CD14-positive monocyte (primary cell): ENCODE measurements at regions not wholly inside any gene's neighbourhood (a gene's known extent, or its start where the extent isn't known, plus 50 kb on each side); places are given as distances from the start of the nearest gene placed in this dataset.

Experiments used
- DNase-seq, 3 donors: peaks; one replicate each; pipeline ENCODE4 v3.0.0-alpha.2; 2011 to 2022
- H2AFZ ChIP-seq: 2 replicates; pipeline ENCODE4 v1.6.0; 2012; ENCODE audit warnings: mild to moderate bottlenecking, low read depth, low read length, inconsistent platforms; ENCODE audit not compliant: insufficient read depth, poor library complexity, severe bottlenecking
- H3K27ac ChIP-seq, 2 donors: 1 replicate in 1 of 2; 2 replicates in 1 of 2; pipeline ENCODE4 v1.5.1; 2012 to 2013; ENCODE audit warnings: low read length in 2 of 2, control low read depth in 1 of 2, inconsistent platforms in 1 of 2, low read depth in 1 of 2, mild to moderate bottlenecking in 1 of 2
- H3K27me3 ChIP-seq, 2 donors: one replicate each; pipeline versions ENCODE4 v1.6.0 to v1.6.1; 2011 to 2013; ENCODE audit warnings: low read length in 2 of 2; ENCODE audit not compliant: control insufficient read depth in 2 of 2, insufficient read depth in 2 of 2
- H3K36me3 ChIP-seq, 2 donors: replicated peaks in 1 of 2; 1 replicate in 1 of 2; 2 replicates in 1 of 2; pipeline versions ENCODE4 v1.5.1 to v1.6.1; 2012 to 2013; ENCODE audit warnings: low read length in 2 of 2, control low read depth in 1 of 2, inconsistent platforms in 1 of 2, mild to moderate bottlenecking in 1 of 2; ENCODE audit not compliant: insufficient read depth in 2 of 2, control insufficient read depth in 1 of 2
- H3K4me1 ChIP-seq, 2 donors: 1 replicate in 1 of 2; 2 replicates in 1 of 2; pipeline versions ENCODE4 v1.5.1 to v1.6.1; 2012 to 2013; ENCODE audit warnings: low read length in 2 of 2, control low read depth in 1 of 2, inconsistent platforms in 1 of 2, mild to moderate bottlenecking in 1 of 2, moderate library complexity in 1 of 2; ENCODE audit not compliant: insufficient read depth in 2 of 2, control insufficient read depth in 1 of 2
- H3K4me2 ChIP-seq: replicated peaks from 2 replicates; pipeline ENCODE3; 2012; ENCODE audit warnings: low read length, moderate library complexity, mild to moderate bottlenecking; ENCODE audit not compliant: poor library complexity, severe bottlenecking; ENCODE audit errors: extremely low read depth
- H3K4me3 ChIP-seq, 3 experiments: fragments of 200-600 bp in 1 of 3; sonication (generic) in 1 of 3; replicated peaks in 1 of 3; 1 replicate in 2 of 3; 2 replicates in 1 of 3; pipeline ENCODE4 v1.5.1; 2011 to 2013; ENCODE audit warnings: low read length in 3 of 3, mild to moderate bottlenecking in 3 of 3, control low read depth in 2 of 3, low read depth in 2 of 3, inconsistent platforms in 1 of 3, moderate library complexity in 1 of 3
- H3K79me2 ChIP-seq: 2 replicates; pipeline ENCODE4 v1.6.0; 2012; ENCODE audit warnings: mild to moderate bottlenecking, control low read depth, inconsistent platforms, low read length, moderate library complexity; ENCODE audit not compliant: insufficient read depth
- H3K9ac ChIP-seq: 2 replicates; pipeline ENCODE4 v1.6.0; 2017; ENCODE audit warnings: low read length, mild to moderate bottlenecking; ENCODE audit not compliant: insufficient read depth, poor library complexity, severe bottlenecking
- H3K9me3 ChIP-seq, 2 donors: replicated peaks in 1 of 2; 1 replicate in 1 of 2; 2 replicates in 1 of 2; pipeline versions ENCODE4 v1.5.1 to v1.6.1; 2012 to 2013; ENCODE audit warnings: low read length in 2 of 2, control low read depth in 1 of 2; ENCODE audit not compliant: control insufficient read depth in 1 of 2, insufficient read depth in 1 of 2
- H4K20me1 ChIP-seq: 2 replicates; pipeline ENCODE4 v1.6.0; 2012; ENCODE audit warnings: mild to moderate bottlenecking, low read length, control low read depth, moderate library complexity; ENCODE audit not compliant: insufficient read depth
- H3K27ac Mint-ChIP-seq, 7 donors: one replicate each; pipeline ENCODE4 v1.8.0; 2020; ENCODE audit warnings: mild to moderate bottlenecking in 7 of 7, mixed read lengths in 7 of 7, moderate library complexity in 6 of 7, inconsistent platforms in 2 of 7
- H3K27me3 Mint-ChIP-seq, 3 donors: one replicate each; pipeline ENCODE4 v1.8.0; 2021 to 2022; ENCODE audit warnings: low read depth in 3 of 3, mild to moderate bottlenecking in 3 of 3, mixed read lengths in 3 of 3, moderate library complexity in 3 of 3, inconsistent platforms in 1 of 3
- H3K36me3 Mint-ChIP-seq, 2 donors: one replicate each; pipeline ENCODE4 v1.8.0; 2020; ENCODE audit warnings: mixed read lengths in 2 of 2, inconsistent platforms in 1 of 2, mild to moderate bottlenecking in 1 of 2
- H3K4me1 Mint-ChIP-seq: one replicate; pipeline ENCODE4 v1.8.0; 2020; ENCODE audit warnings: mild to moderate bottlenecking, mixed read lengths
- H3K4me3 Mint-ChIP-seq, 2 donors: one replicate each; pipeline ENCODE4 v1.8.0; 2020; ENCODE audit warnings: mild to moderate bottlenecking in 2 of 2, mixed read lengths in 2 of 2, moderate library complexity in 1 of 2
- H3K9me3 Mint-ChIP-seq, 7 donors: one replicate each; pipeline ENCODE4 v1.8.0; 2020 to 2022; ENCODE audit warnings: mixed read lengths in 7 of 7, mild to moderate bottlenecking in 6 of 7, moderate library complexity in 6 of 7, inconsistent platforms in 2 of 7
- CTCF ChIP-seq: fragments of 200-600 bp; IDR thresholded peaks from one replicate; pipeline ENCODE4 v1.8.0; 2022; ENCODE audit warnings: antibody characterized with exemption, mild to moderate bottlenecking
- WGBS: methylation state at CpG from one replicate; pipeline ENCODE4 v1.1.5; 2013; ENCODE audit warnings: missing lambda C conversion rate; ENCODE audit not compliant: insufficient coverage; 5-methylcytosine and 5-hydroxymethylcytosine counted together
- intact Hi-C, 2 donors: fragments of 100-400 bp; cut with micrococcal nuclease; formaldehyde crosslinking; loops; one replicate each; pipeline versions ENCODE4 v1.15.0 to v1.15.1; 2023

DNA sequence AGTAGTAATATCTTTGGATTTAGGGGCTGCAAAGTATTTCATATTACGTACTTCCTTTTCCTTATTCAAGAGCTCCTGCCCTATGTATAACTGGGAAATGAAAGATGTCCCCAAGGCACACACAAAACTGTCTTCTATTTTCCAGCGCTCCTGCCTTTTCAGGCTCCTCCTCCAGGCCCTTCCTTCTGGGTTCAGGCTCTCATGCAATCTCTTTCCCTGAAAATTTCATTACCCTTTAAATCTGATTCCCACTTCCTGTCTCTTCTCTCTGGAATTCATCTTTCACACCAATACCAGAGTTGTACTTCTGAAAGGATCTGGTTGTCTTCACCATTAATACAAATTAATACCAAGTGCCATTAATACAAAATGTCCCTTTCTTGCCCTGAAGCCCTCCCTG is 181.6 kb downstream of the UTRN start:
- H3K4me2 ChIP-seq = no peak overlapping the region
- peaks cover 69 to 88% of the 10 kb centered on the region in 2 donors for H3K36me3 Mint-ChIP-seq
- peak overlapping the region in 1 of 7 donors; percentile 10 for H3K27ac Mint-ChIP-seq
- DNase-seq = no peak
- no peaks in the 10 kb centered on the region for H3K27me3 ChIP-seq
- H3K9me3 Mint-ChIP-seq = peaks cover 0 to 5% (median 1%) of the 10 kb centered on the region in 7 donors
- no peaks in the 10 kb centered on the region for H3K27me3 Mint-ChIP-seq
- no peaks in the 10 kb centered on the region for H3K4me1 Mint-ChIP-seq
- no peak overlapping the region for H2AFZ ChIP-seq
- no peak overlapping the region for H3K4me3 ChIP-seq
- no peak overlapping the region for H3K27ac ChIP-seq
- no peak overlapping the region for H3K9ac ChIP-seq
- peaks cover 4% of the 10 kb centered on the region for H4K20me1 ChIP-seq
- no peak for TF ChIP-seq CTCF
- H3K4me3 Mint-ChIP-seq = no peak overlapping the region
- no peaks in the 10 kb centered on the region for H3K9me3 ChIP-seq
- no peaks in the 10 kb centered on the region for H3K79me2 ChIP-seq
- WGBS = 100% methylated on average over 1 of the region's 2 CpGs
- H3K36me3 ChIP-seq = peaks cover 70 to 84% of the 10 kb centered on the region in 2 donors
- intact Hi-C loops = no loop called here
- no peaks in the 10 kb centered on the region for H3K4me1 ChIP-seq

GRCh38 chr6:144467172-144467762 is 182.1 kb downstream of the UTRN start:
- peaks cover 70 to 88% of the 10 kb centered on the region in 2 donors for H3K36me3 Mint-ChIP-seq
- Histone ChIP-seq H3K4me3 (no peak overlapping the region), H3K27me3 (no peaks in the 10 kb centered on the region), H3K79me2 (no peaks in the 10 kb centered on the region), H3K9ac (no peak overlapping the region), H3K36me3 (peaks cover 70 to 84% of the 10 kb centered on the region in 2 donors), H3K4me1 (no peaks in the 10 kb centered on the region), H3K4me2 (no peak overlapping the region), H3K9me3 (no peaks in the 10 kb centered on the region), H3K27ac (no peak overlapping the region), H4K20me1 (peaks cover 4% of the 10 kb centered on the region), H2AFZ (no peak overlapping the region)
- peak overlapping the region in 1 of 7 donors; percentile 16 for H3K27ac Mint-ChIP-seq
- no peaks in the 10 kb centered on the region for H3K4me1 Mint-ChIP-seq
- TF ChIP-seq CTCF = no peak
- 100% methylated on average over 1 of the region's 8 CpGs for WGBS
- intact Hi-C loops = no loop called here
- peaks cover 0 to 5% (median 1%) of the 10 kb centered on the region in 7 donors for H3K9me3 Mint-ChIP-seq
- H3K27me3 Mint-ChIP-seq = no peaks in the 10 kb centered on the region
- no peak for DNase-seq
- no peak overlapping the region for H3K4me3 Mint-ChIP-seq
